ENCODE measurements at regions not wholly inside any gene's neighbourhood (a gene's known extent, or its start where the extent isn't known, plus 50 kb on each side); places are given as distances from the start of the nearest gene placed in this dataset.

- Histone ChIP-seq H3K27me3 (ENCODE audit: control insufficient read depth, insufficient read depth, low read length) (no peaks in the 10 kb centered on the region), H3K4me3 (ENCODE audit: low read length in 3 of 3) (no peak overlapping the region), H3K4me1 (ENCODE audit: control insufficient read depth in 2 of 3, insufficient read depth in 2 of 3, low read depth in 1 of 3, low read length in 3 of 3) (no peaks in the 10 kb centered on the region), H3K9me3 (ENCODE audit: control insufficient read depth in 2 of 3, insufficient read depth in 1 of 3, low read length in 3 of 3) (no peaks in the 10 kb centered on the region), H3K36me3 (ENCODE audit: control insufficient read depth in 2 of 3, insufficient read depth in 3 of 3, low read length in 3 of 3) (no peaks in the 10 kb centered on the region), H3K9ac (ENCODE audit: low read length in 3 of 3) (no peak overlapping the region), H3K27ac (ENCODE audit: low read depth in 2 of 2, low read length in 2 of 2) (no peak overlapping the region)
- TF ChIP-seq, protein P1, sequence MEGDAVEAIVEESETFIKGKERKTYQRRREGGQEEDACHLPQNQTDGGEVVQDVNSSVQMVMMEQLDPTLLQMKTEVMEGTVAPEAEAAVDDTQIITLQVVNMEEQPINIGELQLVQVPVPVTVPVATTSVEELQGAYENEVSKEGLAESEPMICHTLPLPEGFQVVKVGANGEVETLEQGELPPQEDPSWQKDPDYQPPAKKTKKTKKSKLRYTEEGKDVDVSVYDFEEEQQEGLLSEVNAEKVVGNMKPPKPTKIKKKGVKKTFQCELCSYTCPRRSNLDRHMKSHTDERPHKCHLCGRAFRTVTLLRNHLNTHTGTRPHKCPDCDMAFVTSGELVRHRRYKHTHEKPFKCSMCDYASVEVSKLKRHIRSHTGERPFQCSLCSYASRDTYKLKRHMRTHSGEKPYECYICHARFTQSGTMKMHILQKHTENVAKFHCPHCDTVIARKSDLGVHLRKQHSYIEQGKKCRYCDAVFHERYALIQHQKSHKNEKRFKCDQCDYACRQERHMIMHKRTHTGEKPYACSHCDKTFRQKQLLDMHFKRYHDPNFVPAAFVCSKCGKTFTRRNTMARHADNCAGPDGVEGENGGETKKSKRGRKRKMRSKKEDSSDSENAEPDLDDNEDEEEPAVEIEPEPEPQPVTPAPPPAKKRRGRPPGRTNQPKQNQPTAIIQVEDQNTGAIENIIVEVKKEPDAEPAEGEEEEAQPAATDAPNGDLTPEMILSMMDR (IDR thresholded peaks at IDR 0.05; ENCODE audit: borderline replicate concordance, extremely low read depth, insufficient read depth): no peak
- FAIRE-seq (no peak), DNase-seq (no peak)
- intact Hi-C loops (cut with DNase I): no loop called here
Measured at GRCh38 chr13:86757236-86757978, 913.8 kb upstream of the SLITRK5 start.

DNA sequence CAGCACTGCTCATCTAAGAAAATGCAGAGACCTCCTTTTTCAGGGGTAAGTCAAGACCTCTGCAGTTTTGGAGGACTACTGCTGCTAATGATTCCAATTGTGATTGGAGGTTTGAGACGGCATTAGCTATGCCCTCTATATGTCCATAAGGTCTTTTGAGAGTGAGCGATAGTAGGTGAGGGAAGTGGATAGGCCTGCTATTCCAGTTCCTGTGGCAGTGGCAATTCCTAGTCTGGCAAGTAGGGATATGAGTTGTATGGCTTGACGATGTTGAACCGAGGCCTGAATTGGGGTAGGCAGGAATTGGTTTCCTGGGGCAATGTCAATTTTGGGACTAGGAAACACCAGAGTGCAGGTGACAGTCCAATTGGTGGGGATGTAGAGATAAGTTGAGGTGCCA lies 913.1 kb upstream of the SLITRK5 start:
- Histone ChIP-seq H3K4me1 (ENCODE audit: control insufficient read depth in 2 of 3, insufficient read depth in 2 of 3, low read depth in 1 of 3, low read length in 3 of 3) (no peaks in the 10 kb centered on the region), H3K9me3 (ENCODE audit: control insufficient read depth in 2 of 3, insufficient read depth in 1 of 3, low read length in 3 of 3) (no peaks in the 10 kb centered on the region), H3K27ac (ENCODE audit: low read depth in 2 of 2, low read length in 2 of 2) (no peak overlapping the region), H3K27me3 (ENCODE audit: control insufficient read depth, insufficient read depth, low read length) (no peaks in the 10 kb centered on the region), H3K9ac (ENCODE audit: low read length in 3 of 3) (no peak overlapping the region), H3K36me3 (ENCODE audit: control insufficient read depth in 2 of 3, insufficient read depth in 3 of 3, low read length in 3 of 3) (no peaks in the 10 kb centered on the region), H3K4me3 (ENCODE audit: low read length in 3 of 3) (no peak overlapping the region)
- TF ChIP-seq, protein P1 (IDR thresholded peaks at IDR 0.05; ENCODE audit: borderline replicate concordance, extremely low read depth, insufficient read depth): no peak
- no peak for FAIRE-seq
- intact Hi-C loops (cut with DNase I): no loop called here
- DNase-seq: no peak

DNA sequence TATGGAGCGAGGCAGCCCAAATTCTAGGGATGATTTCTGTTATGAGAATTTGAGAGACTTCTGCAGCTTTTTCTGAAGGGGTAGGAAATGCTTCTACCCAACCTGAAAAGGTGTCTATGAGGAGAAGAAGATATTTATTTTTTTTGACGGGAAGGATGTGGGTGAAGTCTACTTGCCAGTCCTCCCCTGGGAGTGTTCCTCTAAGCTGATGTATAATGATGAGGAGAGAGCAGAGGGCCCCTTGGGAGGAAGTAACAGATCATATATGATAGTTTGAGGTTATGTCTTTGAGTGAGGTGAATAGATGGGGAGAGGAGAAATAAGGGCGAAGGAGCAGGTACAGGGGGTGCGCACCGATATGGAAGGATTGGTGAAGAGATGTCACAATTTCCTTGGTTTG lies 910.6 kb upstream of the SLITRK5 start:
- Histone ChIP-seq H3K9me3 (ENCODE audit: control insufficient read depth in 2 of 3, insufficient read depth in 1 of 3, low read length in 3 of 3) (no peaks in the 10 kb centered on the region), H3K27me3 (ENCODE audit: control insufficient read depth, insufficient read depth, low read length) (no peaks in the 10 kb centered on the region), H3K27ac (ENCODE audit: low read depth in 2 of 2, low read length in 2 of 2) (no peak overlapping the region), H3K4me3 (ENCODE audit: low read length in 3 of 3) (no peak overlapping the region), H3K4me1 (ENCODE audit: control insufficient read depth in 2 of 3, insufficient read depth in 2 of 3, low read depth in 1 of 3, low read length in 3 of 3) (no peaks in the 10 kb centered on the region), H3K36me3 (ENCODE audit: control insufficient read depth in 2 of 3, insufficient read depth in 3 of 3, low read length in 3 of 3) (no peaks in the 10 kb centered on the region), H3K9ac (ENCODE audit: low read length in 3 of 3) (no peak overlapping the region)
- DNase-seq (no peak), FAIRE-seq (no peak)
- TF ChIP-seq, protein P1 (IDR thresholded peaks at IDR 0.05; ENCODE audit: borderline replicate concordance, extremely low read depth, insufficient read depth): no peak
- intact Hi-C loops (cut with DNase I): no loop called here

DNA sequence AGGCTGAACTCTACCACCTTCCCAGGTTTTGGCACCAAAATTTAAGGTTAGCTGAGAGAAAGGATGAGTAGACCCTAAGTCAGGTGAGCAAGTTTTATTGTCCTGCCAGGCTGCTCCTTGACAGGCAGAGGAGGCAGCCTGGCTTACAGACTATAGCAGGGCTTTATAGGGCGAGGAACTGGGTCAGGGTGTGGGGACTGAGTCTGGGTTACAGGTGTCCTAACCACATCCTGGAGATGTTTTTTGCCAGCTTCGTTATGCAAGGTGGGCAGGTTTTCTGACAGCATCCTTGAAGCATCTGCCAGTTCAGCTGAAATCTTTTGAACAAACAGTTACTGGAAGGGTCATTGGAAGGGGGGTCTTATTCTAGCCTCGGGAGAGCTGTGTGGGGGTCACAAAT lies 905.7 kb upstream of the SLITRK5 start:
- Histone ChIP-seq H3K9ac (ENCODE audit: low read length in 3 of 3) (no peak overlapping the region), H3K4me1 (ENCODE audit: control insufficient read depth in 2 of 3, insufficient read depth in 2 of 3, low read depth in 1 of 3, low read length in 3 of 3) (no peaks in the 10 kb centered on the region), H3K27ac (ENCODE audit: low read depth in 2 of 2, low read length in 2 of 2) (no peak overlapping the region), H3K9me3 (ENCODE audit: control insufficient read depth in 2 of 3, insufficient read depth in 1 of 3, low read length in 3 of 3) (no peaks in the 10 kb centered on the region), H3K36me3 (ENCODE audit: control insufficient read depth in 2 of 3, insufficient read depth in 3 of 3, low read length in 3 of 3) (no peaks in the 10 kb centered on the region), H3K4me3 (ENCODE audit: low read length in 3 of 3) (no peak overlapping the region), H3K27me3 (ENCODE audit: control insufficient read depth, insufficient read depth, low read length) (no peaks in the 10 kb centered on the region)
- DNase-seq (no peak), FAIRE-seq (no peak)
- intact Hi-C loops (cut with DNase I): no loop called here
- TF ChIP-seq, protein P1 (IDR thresholded peaks at IDR 0.05; ENCODE audit: borderline replicate concordance, extremely low read depth, insufficient read depth): no peak

Data from kidney (tissue), 13 donors.